ENCODE measurements at regions not wholly inside any gene's neighbourhood (a gene's known extent, or its start where the extent isn't known, plus 50 kb on each side); places are given as distances from the start of the nearest gene placed in this dataset.

- no peak for TF ChIP-seq ARID5B (CRISPR knock-in tag; IDR thresholded peaks at IDR 0.05)
- no peak for TF ChIP-seq ZNF350 (CRISPR knock-in tag; IDR thresholded peaks at IDR 0.05; ENCODE audit: borderline replicate concordance, low read depth)
- TF ChIP-seq ZNF18 (CRISPR knock-in tag; IDR thresholded peaks at IDR 0.05; ENCODE audit: insufficient replicate concordance) = no peak
- no peak for TF ChIP-seq BATF2 (CRISPR knock-in tag; IDR thresholded peaks at IDR 0.05)
- TF ChIP-seq ZNF484 (CRISPR knock-in tag; IDR thresholded peaks at IDR 0.05; ENCODE audit: borderline replicate concordance, low read depth) = no peak
- no peak for TF ChIP-seq MEF2D (CRISPR knock-in tag; IDR thresholded peaks at IDR 0.05)
- TF ChIP-seq ZNF646 (CRISPR knock-in tag; IDR thresholded peaks at IDR 0.05) = no peak
These were observed 141.9 kb upstream of the SALL3 start (continued) for GRCh38 chr18:78837754-78838153.

All from HepG2 (cell line).